SU-DHL-6 (cell line): ENCODE measurements at regions not wholly inside any gene's neighbourhood (a gene's known extent, or its start where the extent isn't known, plus 50 kb on each side); places are given as distances from the start of the nearest gene placed in this dataset.

Experiments
- H2AFZ ChIP-seq: fragments of 200-600 bp; sonication (generic); 2 replicates; pipeline ENCODE4 v1.6.1; 2014; ENCODE audit warnings: low read depth, mild to moderate bottlenecking, moderate library complexity, mixed read lengths, antibody characterized with exemption, low read length; ENCODE audit not compliant: severe bottlenecking
- H3F3A ChIP-seq: fragments of 200-600 bp; shearing (Covaris generic); 2 replicates; pipeline ENCODE4 v1.6.0; 2016; ENCODE audit warnings: antibody characterized with exemption, mild to moderate bottlenecking; ENCODE audit not compliant: insufficient read depth
- H3K27ac ChIP-seq: fragments of 200-600 bp; sonication (generic); 2 replicates; pipeline ENCODE4 v1.5.1; 2016; ENCODE audit warnings: low read depth, mild to moderate bottlenecking, low read length, moderate library complexity, mixed read lengths
- H3K27me3 ChIP-seq: fragments of 200-600 bp; sonication (generic), shearing (Covaris generic); 2 replicates; pipeline ENCODE4 v1.6.0; 2014; ENCODE audit warnings: mild to moderate bottlenecking, low read length
- H3K36me3 ChIP-seq: fragments of 200-600 bp; sonication (generic); 2 replicates; pipeline ENCODE4 v1.6.1; 2014; ENCODE audit warnings: mild to moderate bottlenecking, low read length, mixed read lengths
- H3K4me2 ChIP-seq: fragments of 300-600, 200-600 bp; shearing (Covaris generic), sonication (generic); 2 replicates; pipeline ENCODE4 v1.6.0; 2014; ENCODE audit warnings: low read length, low read depth, mild to moderate bottlenecking; ENCODE audit not compliant: poor library complexity, severe bottlenecking
- H3K4me3 ChIP-seq: fragments of 200-600 bp; sonication (generic); 2 replicates; pipeline ENCODE4 v1.5.1; 2014; ENCODE audit warnings: antibody characterized with exemption, low read length, mild to moderate bottlenecking, mixed read lengths; ENCODE audit not compliant: insufficient read depth, poor library complexity, severe bottlenecking
- H3K79me2 ChIP-seq: fragments of 200-600 bp; sonication (generic); 2 replicates; pipeline ENCODE4 v1.6.1; 2014; ENCODE audit warnings: mild to moderate bottlenecking, low read length, moderate library complexity; ENCODE audit not compliant: insufficient read depth
- H3K9ac ChIP-seq: fragments of 200-600 bp; sonication (generic); 2 replicates; pipeline ENCODE4 v1.7.0; 2014; ENCODE audit warnings: mild to moderate bottlenecking, low read length
- H3K9me2 ChIP-seq: fragments of 200-600 bp; sonication (generic); replicated peaks from 2 replicates; pipeline ENCODE4 v1.6.1; 2014; ENCODE audit warnings: low read length; ENCODE audit not compliant: insufficient read depth
- H3K9me3 ChIP-seq: fragments of 200-600 bp; sonication (generic); 2 replicates; pipeline ENCODE4 v1.6.1; 2014; ENCODE audit warnings: low read length, mixed read lengths; ENCODE audit not compliant: insufficient read depth
- H4K20me1 ChIP-seq: fragments of 200-600 bp; sonication (generic); 2 replicates; pipeline ENCODE4 v1.6.1; 2014; ENCODE audit warnings: low read depth, mild to moderate bottlenecking, antibody characterized with exemption, low read length, moderate library complexity, mixed read lengths
- EZH2phosphoT487 ChIP-seq: fragments of 200-600 bp; sonication (generic), shearing (Covaris generic); conservative IDR thresholded peaks from 2 replicates; pipeline ENCODE4 v1.6.1; 2018; ENCODE audit warnings: mild to moderate bottlenecking, antibody characterized with exemption, low read length, moderate library complexity, mixed read lengths
- TF ChIP-seq, protein P1 (sequence below): fragments of 200-600 bp; sonication (generic); IDR thresholded peaks from one replicate; pipeline ENCODE4 v1.5.1; 2017; ENCODE audit warnings: antibody characterized with exemption, mild to moderate bottlenecking, low read length, moderate library complexity; ENCODE audit not compliant: insufficient read depth, poor library complexity, severe bottlenecking

- no peaks in the 10 kb centered on the region for H3F3A ChIP-seq
- no peak overlapping the region for H2AFZ ChIP-seq
- no peaks in the 10 kb centered on the region for H3K36me3 ChIP-seq
- no peak overlapping the region for H3K4me2 ChIP-seq
- no peaks in the 10 kb centered on the region for H3K9me3 ChIP-seq
- no peak overlapping the region for H3K27ac ChIP-seq
- no peaks in the 10 kb centered on the region for H4K20me1 ChIP-seq
- TF ChIP-seq, protein P1, sequence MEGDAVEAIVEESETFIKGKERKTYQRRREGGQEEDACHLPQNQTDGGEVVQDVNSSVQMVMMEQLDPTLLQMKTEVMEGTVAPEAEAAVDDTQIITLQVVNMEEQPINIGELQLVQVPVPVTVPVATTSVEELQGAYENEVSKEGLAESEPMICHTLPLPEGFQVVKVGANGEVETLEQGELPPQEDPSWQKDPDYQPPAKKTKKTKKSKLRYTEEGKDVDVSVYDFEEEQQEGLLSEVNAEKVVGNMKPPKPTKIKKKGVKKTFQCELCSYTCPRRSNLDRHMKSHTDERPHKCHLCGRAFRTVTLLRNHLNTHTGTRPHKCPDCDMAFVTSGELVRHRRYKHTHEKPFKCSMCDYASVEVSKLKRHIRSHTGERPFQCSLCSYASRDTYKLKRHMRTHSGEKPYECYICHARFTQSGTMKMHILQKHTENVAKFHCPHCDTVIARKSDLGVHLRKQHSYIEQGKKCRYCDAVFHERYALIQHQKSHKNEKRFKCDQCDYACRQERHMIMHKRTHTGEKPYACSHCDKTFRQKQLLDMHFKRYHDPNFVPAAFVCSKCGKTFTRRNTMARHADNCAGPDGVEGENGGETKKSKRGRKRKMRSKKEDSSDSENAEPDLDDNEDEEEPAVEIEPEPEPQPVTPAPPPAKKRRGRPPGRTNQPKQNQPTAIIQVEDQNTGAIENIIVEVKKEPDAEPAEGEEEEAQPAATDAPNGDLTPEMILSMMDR: no peak
- TF ChIP-seq EZH2phosphoT487: no peak
- no peak overlapping the region for H3K4me3 ChIP-seq
- H3K9me2 ChIP-seq: no peaks in the 10 kb centered on the region
- H3K27me3 ChIP-seq: no peaks in the 10 kb centered on the region
- H3K9ac ChIP-seq: no peak overlapping the region
- H3K79me2 ChIP-seq: no peaks in the 10 kb centered on the region
Measured at GRCh38 chr1:216925962-216926625, 202.9 kb upstream of the ESRRG start.

GRCh38 chr1:216924732-216925131, 201.5 kb upstream of the ESRRG start:
- Histone ChIP-seq H3K9ac (no peak overlapping the region), H4K20me1 (no peaks in the 10 kb centered on the region), H3F3A (no peaks in the 10 kb centered on the region), H3K9me3 (no peaks in the 10 kb centered on the region), H3K27me3 (no peaks in the 10 kb centered on the region), H3K27ac (no peak overlapping the region), H3K79me2 (no peaks in the 10 kb centered on the region), H3K4me2 (no peak overlapping the region), H2AFZ (no peak overlapping the region), H3K9me2 (no peaks in the 10 kb centered on the region), H3K4me3 (no peak overlapping the region), H3K36me3 (no peaks in the 10 kb centered on the region)
- TF ChIP-seq EZH2phosphoT487: no peak
- TF ChIP-seq, protein P1: no peak

GRCh38 chr1:216923601-216924000, 200.4 kb upstream of the ESRRG start:
- H4K20me1 ChIP-seq: no peaks in the 10 kb centered on the region
- H3K36me3 ChIP-seq: no peaks in the 10 kb centered on the region
- H3K9me2 ChIP-seq: no peaks in the 10 kb centered on the region
- H3K4me3 ChIP-seq: no peak overlapping the region
- no peak overlapping the region for H3K9ac ChIP-seq
- TF ChIP-seq, protein P1: no peak
- no peak for TF ChIP-seq EZH2phosphoT487
- H3K9me3 ChIP-seq: no peaks in the 10 kb centered on the region
- no peaks in the 10 kb centered on the region for H3K79me2 ChIP-seq
- no peaks in the 10 kb centered on the region for H3F3A ChIP-seq
- H3K27me3 ChIP-seq: no peaks in the 10 kb centered on the region
- no peak overlapping the region for H3K27ac ChIP-seq
- H2AFZ ChIP-seq: no peak overlapping the region
- H3K4me2 ChIP-seq: no peak overlapping the region
